Inferior parietal cortex (tissue), 1 donor: ENCODE measurements at regions not wholly inside any gene's neighbourhood (a gene's known extent, or its start where the extent isn't known, plus 50 kb on each side); places are given as distances from the start of the nearest gene placed in this dataset.

Experiments used
- DNase-seq: peaks from one replicate; pipeline ENCODE4 v3.0.0-alpha.2; 2016; ENCODE audit errors: extremely low spot score

- no peak for DNase-seq
Observed at GRCh38 chr10:29395409-29395808, 106.5 kb downstream of the LYZL1 start.

- no peak for DNase-seq
Observed at GRCh38 chr10:29397221-29397620, 108.4 kb downstream of the LYZL1 start.

- no peak for DNase-seq
Observed at GRCh38 chr10:29403208-29403607, 114.3 kb downstream of the LYZL1 start.

GRCh38 chr10:29407280-29407858 lies 118.5 kb downstream of the LYZL1 start:
- no peak for DNase-seq
